ENCODE measurements at regions not wholly inside any gene's neighbourhood (a gene's known extent, or its start where the extent isn't known, plus 50 kb on each side); places are given as distances from the start of the nearest gene placed in this dataset.

DNA sequence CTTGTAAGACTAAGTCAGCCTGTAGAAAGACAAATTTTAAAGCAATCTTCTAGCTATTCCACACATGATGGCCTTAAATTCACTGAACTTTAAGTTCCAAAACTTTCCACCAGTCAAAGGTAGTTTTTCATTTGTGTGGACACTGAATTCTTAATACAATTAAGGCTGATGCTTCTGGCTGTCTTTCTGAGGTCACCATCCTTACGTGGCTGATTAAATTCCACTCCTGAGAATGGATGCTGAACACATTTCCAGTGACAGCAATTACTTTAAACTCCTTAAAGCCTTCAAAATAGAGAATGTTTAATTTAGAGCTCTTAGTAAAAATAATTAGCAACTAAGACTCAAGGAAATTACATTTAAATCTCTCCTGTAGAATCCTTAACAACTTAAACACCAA, 142.6 kb upstream of the COL1A2 start:
- no peak overlapping the region for H3K9ac ChIP-seq (ENCODE audit: low read length)
- H3K27ac ChIP-seq (ENCODE audit: low read depth, low read length), result no peak overlapping the region
- H3K4me3 ChIP-seq (ENCODE audit: low read depth in 1 of 2, low read length in 2 of 2), result no peak overlapping the region
- H3K4me1 ChIP-seq (ENCODE audit: insufficient read depth, low read length), result no peaks in the 10 kb centered on the region
- H3K9me3 ChIP-seq (ENCODE audit: low read length), result no peaks in the 10 kb centered on the region
- H3K27me3 ChIP-seq (ENCODE audit: control insufficient read depth in 1 of 2, insufficient read depth in 2 of 2, low read length in 2 of 2), result no peaks in the 10 kb centered on the region
- no peaks in the 10 kb centered on the region for H3K36me3 ChIP-seq (ENCODE audit: insufficient read depth, low read length)

DNA sequence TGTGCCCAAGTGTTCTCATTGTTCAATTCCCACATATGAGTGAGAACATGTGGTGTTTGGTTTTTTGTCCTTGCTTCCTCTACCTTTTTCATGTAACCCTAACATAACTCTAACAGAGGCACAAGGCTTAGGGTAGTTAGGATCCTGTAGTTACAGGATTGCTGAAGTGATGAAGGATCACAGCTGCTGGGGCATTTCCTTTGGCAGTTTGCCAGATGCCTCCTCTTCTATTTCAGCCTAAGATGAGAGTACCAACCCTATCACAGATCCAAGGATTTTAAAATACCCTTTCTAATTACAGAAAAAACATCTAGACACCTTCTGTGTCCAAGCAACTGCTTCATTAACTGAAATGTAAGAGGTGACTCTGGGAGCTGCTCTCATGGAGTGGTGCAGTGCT, 141.7 kb upstream of the COL1A2 start:
- Histone ChIP-seq H3K9ac (ENCODE audit: low read length) (no peak overlapping the region), H3K4me3 (ENCODE audit: low read depth in 1 of 2, low read length in 2 of 2) (no peak overlapping the region), H3K36me3 (ENCODE audit: insufficient read depth, low read length) (no peaks in the 10 kb centered on the region), H3K27ac (ENCODE audit: low read depth, low read length) (no peak overlapping the region), H3K27me3 (ENCODE audit: control insufficient read depth in 1 of 2, insufficient read depth in 2 of 2, low read length in 2 of 2) (no peaks in the 10 kb centered on the region), H3K9me3 (ENCODE audit: low read length) (no peaks in the 10 kb centered on the region), H3K4me1 (ENCODE audit: insufficient read depth, low read length) (no peaks in the 10 kb centered on the region)

DNA sequence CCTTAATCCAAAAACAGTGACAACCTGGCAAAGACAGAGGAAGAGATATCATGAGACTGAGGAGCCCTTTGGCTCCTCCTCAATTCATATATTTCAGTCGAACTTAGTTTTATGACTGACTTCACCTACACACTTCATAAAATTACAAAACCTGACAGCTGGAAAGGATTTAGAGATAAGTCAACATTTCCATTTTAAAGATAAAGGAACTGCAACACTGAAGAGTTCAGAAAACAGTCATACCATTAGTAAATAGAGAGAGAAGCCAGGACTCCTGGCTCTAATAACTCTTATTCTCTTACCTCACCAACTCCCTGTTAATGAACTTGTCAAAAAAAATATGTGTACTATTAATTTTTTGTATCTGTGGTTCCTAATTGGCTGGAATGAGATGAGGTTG, 141.0 kb upstream of the COL1A2 start:
- Histone ChIP-seq H3K4me3 (ENCODE audit: low read depth in 1 of 2, low read length in 2 of 2) (no peak overlapping the region), H3K9ac (ENCODE audit: low read length) (no peak overlapping the region), H3K27me3 (ENCODE audit: control insufficient read depth in 1 of 2, insufficient read depth in 2 of 2, low read length in 2 of 2) (no peaks in the 10 kb centered on the region)

DNA sequence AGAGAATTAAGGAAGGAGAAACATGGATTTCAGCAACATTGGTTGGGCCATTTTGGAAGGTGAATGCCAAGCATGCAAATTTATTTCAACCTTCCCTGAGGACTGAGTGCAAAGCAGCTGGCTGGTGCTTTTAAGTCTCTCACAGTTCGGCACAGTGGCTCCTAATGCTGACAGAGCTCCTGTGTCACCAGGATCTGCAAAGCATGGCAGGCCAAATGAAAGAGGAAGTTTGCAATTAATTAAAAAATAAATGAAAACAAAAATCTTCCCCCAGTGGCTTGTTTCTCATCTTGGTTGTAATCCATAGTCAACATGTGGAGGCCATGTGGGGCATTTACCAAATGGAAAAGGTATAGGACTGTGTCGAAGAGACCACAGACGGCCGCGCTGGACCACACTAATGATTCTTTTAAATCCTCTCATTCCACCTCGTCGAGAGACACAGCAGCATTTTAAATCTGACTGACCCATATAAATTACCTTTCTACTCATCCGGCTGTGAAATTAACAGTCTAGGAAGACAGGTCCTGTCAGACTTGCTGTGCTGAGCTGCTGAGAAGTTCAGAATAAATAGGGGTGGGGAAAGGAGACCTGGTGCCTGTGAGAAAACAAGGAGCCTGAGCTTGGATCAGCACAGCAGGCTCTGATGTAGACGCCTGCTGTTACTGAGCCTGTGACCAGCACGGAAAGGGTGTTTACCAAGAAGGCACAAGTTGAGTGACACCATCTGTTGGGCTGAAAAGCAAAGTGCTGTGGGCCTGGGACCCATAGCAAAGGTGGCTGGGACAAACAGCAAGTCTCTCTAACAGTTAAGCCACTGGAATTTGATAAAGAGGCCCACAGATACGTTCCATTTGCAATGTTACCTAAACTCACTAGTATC, 136.0 kb upstream of the COL1A2 start:
- Histone ChIP-seq H3K9me3 (ENCODE audit: low read length) (no peaks in the 10 kb centered on the region), H3K27me3 (ENCODE audit: control insufficient read depth in 1 of 2, insufficient read depth in 2 of 2, low read length in 2 of 2) (no peaks in the 10 kb centered on the region), H3K36me3 (ENCODE audit: insufficient read depth, low read length) (no peaks in the 10 kb centered on the region), H3K4me3 (ENCODE audit: low read depth in 1 of 2, low read length in 2 of 2) (no peak overlapping the region), H3K9ac (ENCODE audit: low read length) (no peak overlapping the region), H3K27ac (ENCODE audit: low read depth, low read length) (no peak overlapping the region), H3K4me1 (ENCODE audit: insufficient read depth, low read length) (no peaks in the 10 kb centered on the region)

More for the DNA sequence above, 141.0 kb upstream of the COL1A2 start:
- H3K4me1 ChIP-seq (ENCODE audit: insufficient read depth, low read length), result no peaks in the 10 kb centered on the region
- H3K36me3 ChIP-seq (ENCODE audit: insufficient read depth, low read length), result no peaks in the 10 kb centered on the region
- no peaks in the 10 kb centered on the region for H3K9me3 ChIP-seq (ENCODE audit: low read length)
- H3K27ac ChIP-seq (ENCODE audit: low read depth, low read length), result no peak overlapping the region

DNA sequence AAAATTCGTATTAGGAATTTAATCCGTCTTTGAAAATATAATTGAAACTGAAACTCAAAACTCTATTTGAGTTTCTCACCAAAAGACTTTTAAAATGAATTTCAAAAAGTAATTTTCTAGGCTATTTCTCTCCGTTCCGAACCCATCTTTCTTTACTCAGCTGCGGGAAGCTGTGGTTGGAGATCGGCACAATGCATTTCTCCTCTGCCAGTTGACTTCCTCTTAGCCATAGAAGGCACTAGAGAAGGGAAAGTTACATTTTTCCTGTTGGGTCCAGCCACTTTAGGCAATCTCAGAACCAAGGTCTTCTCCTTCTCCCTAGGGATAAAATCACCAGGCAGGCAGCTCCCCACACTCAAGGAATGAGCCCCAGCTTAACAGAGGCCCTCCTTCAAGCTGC, 133.6 kb upstream of the COL1A2 start:
- Histone ChIP-seq H3K9ac (ENCODE audit: low read length) (no peak overlapping the region), H3K36me3 (ENCODE audit: insufficient read depth, low read length) (no peaks in the 10 kb centered on the region), H3K4me1 (ENCODE audit: insufficient read depth, low read length) (no peaks in the 10 kb centered on the region), H3K9me3 (ENCODE audit: low read length) (no peaks in the 10 kb centered on the region), H3K4me3 (ENCODE audit: low read depth in 1 of 2, low read length in 2 of 2) (no peak overlapping the region), H3K27ac (ENCODE audit: low read depth, low read length) (no peak overlapping the region), H3K27me3 (ENCODE audit: control insufficient read depth in 1 of 2, insufficient read depth in 2 of 2, low read length in 2 of 2) (no peaks in the 10 kb centered on the region)

DNA sequence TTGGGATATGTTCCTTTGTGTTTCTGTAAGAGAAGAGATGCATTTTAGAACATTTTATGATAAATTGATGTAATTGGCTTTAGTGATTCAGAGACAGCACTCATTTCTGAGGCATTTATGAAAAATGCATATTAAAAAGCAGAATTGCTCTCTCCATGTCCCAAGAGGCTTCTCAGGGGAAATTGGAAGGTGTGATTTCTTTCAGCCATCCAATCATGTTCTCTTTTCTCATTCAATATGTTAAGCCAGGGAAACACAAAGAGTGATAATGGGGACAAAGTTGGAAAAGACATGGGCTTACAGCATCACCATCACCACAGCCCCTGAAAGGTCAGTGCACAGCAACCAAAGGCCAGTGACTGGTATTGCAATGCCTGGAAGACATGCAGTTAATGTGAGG, 129.9 kb upstream of the COL1A2 start:
- Histone ChIP-seq H3K27ac (ENCODE audit: low read depth, low read length) (no peak overlapping the region), H3K27me3 (ENCODE audit: control insufficient read depth in 1 of 2, insufficient read depth in 2 of 2, low read length in 2 of 2) (no peaks in the 10 kb centered on the region), H3K4me1 (ENCODE audit: insufficient read depth, low read length) (no peaks in the 10 kb centered on the region), H3K4me3 (ENCODE audit: low read depth in 1 of 2, low read length in 2 of 2) (no peak overlapping the region), H3K9ac (ENCODE audit: low read length) (no peak overlapping the region), H3K9me3 (ENCODE audit: low read length) (no peaks in the 10 kb centered on the region), H3K36me3 (ENCODE audit: insufficient read depth, low read length) (no peaks in the 10 kb centered on the region)

DNA sequence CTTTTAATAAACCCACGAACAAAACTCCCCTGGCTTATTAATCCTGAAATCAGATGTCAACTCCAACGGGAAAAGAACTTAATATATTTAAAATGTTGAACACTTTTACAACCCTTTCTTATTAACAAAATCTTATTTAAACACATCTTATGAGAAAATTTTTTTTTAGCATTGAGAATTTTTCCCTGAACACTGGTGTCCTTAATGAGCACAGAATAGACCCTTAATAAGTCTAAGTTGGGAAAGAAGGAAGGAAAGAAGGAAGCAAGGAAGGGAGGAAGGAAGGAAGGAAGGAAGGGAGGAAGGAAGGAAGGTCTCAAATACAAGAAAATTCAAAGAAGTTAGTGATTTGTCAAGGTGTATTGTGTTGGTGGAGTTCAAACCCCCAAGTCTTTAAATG, 129.2 kb upstream of the COL1A2 start:
- Histone ChIP-seq H3K27ac (ENCODE audit: low read depth, low read length) (no peak overlapping the region), H3K9me3 (ENCODE audit: low read length) (no peaks in the 10 kb centered on the region), H3K4me3 (ENCODE audit: low read depth in 1 of 2, low read length in 2 of 2) (no peak overlapping the region), H3K27me3 (ENCODE audit: control insufficient read depth in 1 of 2, insufficient read depth in 2 of 2, low read length in 2 of 2) (no peaks in the 10 kb centered on the region), H3K36me3 (ENCODE audit: insufficient read depth, low read length) (no peaks in the 10 kb centered on the region), H3K4me1 (ENCODE audit: insufficient read depth, low read length) (no peaks in the 10 kb centered on the region), H3K9ac (ENCODE audit: low read length) (no peak overlapping the region)

DNA sequence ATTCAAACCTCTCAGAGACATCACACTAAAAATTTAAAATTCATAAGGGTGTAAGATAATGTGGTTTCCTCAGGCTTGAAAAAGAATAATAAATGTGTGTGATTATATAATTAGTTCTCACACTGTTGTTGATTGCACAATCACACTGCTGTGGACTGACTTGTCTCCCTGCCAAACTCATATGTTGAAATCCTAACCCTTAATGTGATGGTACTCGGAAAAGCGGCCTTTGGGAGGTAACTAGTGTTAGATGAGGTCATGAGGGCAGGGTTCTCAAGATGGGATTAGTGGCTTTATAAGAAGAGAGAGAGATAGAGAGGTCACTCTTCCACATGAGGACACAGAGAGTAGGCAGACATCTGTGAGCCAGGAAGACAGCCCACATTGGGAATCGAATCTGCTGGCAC, 128.5 kb upstream of the COL1A2 start:
- Histone ChIP-seq H3K27ac (ENCODE audit: low read depth, low read length) (no peak overlapping the region), H3K27me3 (ENCODE audit: control insufficient read depth in 1 of 2, insufficient read depth in 2 of 2, low read length in 2 of 2) (no peaks in the 10 kb centered on the region), H3K9me3 (ENCODE audit: low read length) (no peaks in the 10 kb centered on the region), H3K36me3 (ENCODE audit: insufficient read depth, low read length) (no peaks in the 10 kb centered on the region), H3K9ac (ENCODE audit: low read length) (no peak overlapping the region), H3K4me3 (ENCODE audit: low read depth in 1 of 2, low read length in 2 of 2) (no peak overlapping the region), H3K4me1 (ENCODE audit: insufficient read depth, low read length) (no peaks in the 10 kb centered on the region)

DNA sequence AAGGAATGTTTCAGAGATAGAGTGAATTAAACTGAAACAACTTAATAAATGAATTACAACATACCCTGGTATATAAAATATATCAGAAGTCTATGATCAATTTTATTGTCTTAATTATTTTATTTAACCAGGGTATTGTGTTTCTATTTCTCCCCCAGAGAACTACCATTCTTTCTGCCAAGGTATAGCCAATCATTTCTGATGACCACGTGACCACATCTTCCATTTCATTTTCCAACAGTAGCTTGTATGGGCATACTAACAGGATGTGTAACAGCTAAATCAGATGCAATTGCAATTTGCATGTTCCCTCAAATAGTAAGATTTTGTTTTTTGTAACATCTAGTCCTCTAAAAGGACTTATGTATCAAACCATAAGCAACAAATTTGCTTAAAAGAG, 123.9 kb upstream of the COL1A2 start:
- Histone ChIP-seq H3K9ac (ENCODE audit: low read length) (no peak overlapping the region), H3K4me3 (ENCODE audit: low read depth in 1 of 2, low read length in 2 of 2) (no peak overlapping the region), H3K27me3 (ENCODE audit: control insufficient read depth in 1 of 2, insufficient read depth in 2 of 2, low read length in 2 of 2) (no peaks in the 10 kb centered on the region), H3K27ac (ENCODE audit: low read depth, low read length) (no peak overlapping the region), H3K4me1 (ENCODE audit: insufficient read depth, low read length) (no peaks in the 10 kb centered on the region), H3K9me3 (ENCODE audit: low read length) (no peaks in the 10 kb centered on the region), H3K36me3 (ENCODE audit: insufficient read depth, low read length) (no peaks in the 10 kb centered on the region)

DNA sequence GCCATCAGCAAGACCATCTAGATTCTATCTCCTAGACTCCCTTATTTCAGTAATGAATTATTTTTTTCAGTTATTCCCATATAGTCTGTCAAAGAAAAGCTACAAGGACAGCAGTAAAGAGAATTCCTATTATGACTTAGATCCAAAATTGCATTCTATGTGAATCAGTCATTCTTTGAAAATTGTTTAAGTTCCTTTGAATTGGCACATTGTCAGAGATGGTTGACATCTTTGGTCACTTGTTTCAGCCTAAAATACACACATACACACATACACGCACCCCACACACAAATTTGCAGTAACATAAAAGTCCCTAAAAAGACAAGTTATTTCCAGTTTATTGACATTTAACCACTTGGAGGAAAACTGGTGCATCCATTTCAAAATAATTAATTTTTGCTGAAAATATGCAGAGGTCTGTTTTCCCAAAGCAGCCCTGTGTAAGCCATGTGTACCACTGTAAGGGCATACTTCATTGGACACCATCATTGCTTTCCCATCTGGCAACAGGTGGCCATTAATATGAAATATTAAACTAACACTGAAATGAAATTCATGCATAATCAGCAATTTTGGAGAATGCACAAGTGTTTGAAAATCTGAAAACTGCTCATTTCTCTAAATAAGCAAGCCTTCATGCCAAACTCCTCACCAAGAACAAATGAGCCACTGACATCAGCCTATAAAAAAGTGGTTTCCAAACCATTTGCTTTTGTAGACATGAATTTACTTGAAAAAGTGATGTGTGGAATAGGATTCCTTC, 121.7 kb upstream of the COL1A2 start:
- Histone ChIP-seq H3K9me3 (ENCODE audit: low read length) (no peaks in the 10 kb centered on the region), H3K9ac (ENCODE audit: low read length) (no peak overlapping the region), H3K4me1 (ENCODE audit: insufficient read depth, low read length) (no peaks in the 10 kb centered on the region), H3K36me3 (ENCODE audit: insufficient read depth, low read length) (no peaks in the 10 kb centered on the region), H3K27ac (ENCODE audit: low read depth, low read length) (no peak overlapping the region), H3K27me3 (ENCODE audit: control insufficient read depth in 1 of 2, insufficient read depth in 2 of 2, low read length in 2 of 2) (no peaks in the 10 kb centered on the region), H3K4me3 (ENCODE audit: low read depth in 1 of 2, low read length in 2 of 2) (no peak overlapping the region)

DNA sequence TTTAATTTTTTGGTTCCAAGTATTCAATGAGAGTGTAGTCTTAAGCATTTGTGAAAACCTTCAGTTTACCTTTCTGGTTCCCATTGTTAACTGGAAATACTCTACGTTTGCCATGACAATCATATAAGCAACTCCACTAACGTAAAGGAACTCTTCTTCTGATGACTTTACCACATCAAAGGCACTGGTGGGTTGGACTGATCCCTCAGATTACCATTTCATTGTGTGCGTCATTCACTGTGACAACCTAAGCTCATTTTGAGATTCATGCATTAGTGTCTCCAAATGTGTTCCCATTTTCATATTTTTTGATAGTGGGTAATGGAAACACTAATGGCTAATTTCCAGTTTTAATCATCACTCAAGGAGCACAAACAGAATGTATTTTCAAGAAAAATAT, 119.9 kb upstream of the COL1A2 start:
- Histone ChIP-seq H3K27me3 (ENCODE audit: control insufficient read depth in 1 of 2, insufficient read depth in 2 of 2, low read length in 2 of 2) (no peaks in the 10 kb centered on the region), H3K4me1 (ENCODE audit: insufficient read depth, low read length) (no peaks in the 10 kb centered on the region), H3K27ac (ENCODE audit: low read depth, low read length) (no peak overlapping the region), H3K36me3 (ENCODE audit: insufficient read depth, low read length) (no peaks in the 10 kb centered on the region), H3K9me3 (ENCODE audit: low read length) (no peaks in the 10 kb centered on the region), H3K4me3 (ENCODE audit: low read depth in 1 of 2, low read length in 2 of 2) (no peak overlapping the region), H3K9ac (ENCODE audit: low read length) (no peak overlapping the region)
